Peyer's patch (tissue), 4 donors: ENCODE measurements at regions not wholly inside any gene's neighbourhood (a gene's known extent, or its start where the extent isn't known, plus 50 kb on each side); places are given as distances from the start of the nearest gene placed in this dataset.

Experiments
- CTCF ChIP-seq, 6 experiments: fragments of 450-650 bp in 4 of 6; fragments of 200-600 bp in 2 of 6; sonication (generic) in 1 of 6; IDR thresholded peaks; one replicate each; pipeline ENCODE4 v1.5.1; 2017 to 2019; ENCODE audit warnings: antibody characterized with exemption in 6 of 6, mild to moderate bottlenecking in 3 of 6, moderate library complexity in 1 of 6
- POLR2A ChIP-seq, 2 donors: fragments of 450-650 bp; IDR thresholded peaks; one replicate each; pipeline ENCODE4 v1.5.1; 2017; ENCODE audit warnings: antibody characterized with exemption in 2 of 2, mild to moderate bottlenecking in 2 of 2, moderate library complexity in 2 of 2

GRCh38 chr13:70893832-70894231 is 785.6 kb upstream of the KLHL1 start:
- TF ChIP-seq CTCF (IDR thresholded peaks at IDR 0.05) (no peak), POLR2A (IDR thresholded peaks at IDR 0.05) (no peak)
